HG02973 (cell line): ENCODE measurements at regions not wholly inside any gene's neighbourhood (a gene's known extent, or its start where the extent isn't known, plus 50 kb on each side); places are given as distances from the start of the nearest gene placed in this dataset.

Experiments used
- ATAC-seq: cut with Tn5 transposase; IDR thresholded peaks from one replicate; pipeline ENCODE4 v1.9.1; 2021; ENCODE audit warnings: moderate library complexity; ENCODE audit not compliant: unreplicated experiment

DNA sequence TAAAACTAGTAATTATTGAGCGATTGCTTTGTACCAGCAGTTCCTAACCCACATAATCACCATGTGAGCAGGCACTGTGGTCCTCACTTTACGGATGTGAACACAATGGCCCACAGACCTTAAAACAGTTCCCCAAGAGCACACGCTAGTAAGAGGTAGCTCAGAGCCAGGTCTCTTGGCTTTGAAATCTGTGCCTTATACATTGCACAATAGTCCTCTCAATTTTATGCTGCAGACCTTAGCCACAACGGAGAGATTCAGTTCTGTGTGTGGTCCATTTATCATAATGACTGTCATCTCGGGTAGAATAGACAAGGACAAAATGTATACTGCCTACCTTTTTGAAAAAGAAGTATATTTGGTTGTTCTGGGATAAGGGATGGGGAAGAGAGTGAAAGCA is 289.0 kb upstream of the ANKRD55 start:
- ATAC-seq, result no peak

DNA sequence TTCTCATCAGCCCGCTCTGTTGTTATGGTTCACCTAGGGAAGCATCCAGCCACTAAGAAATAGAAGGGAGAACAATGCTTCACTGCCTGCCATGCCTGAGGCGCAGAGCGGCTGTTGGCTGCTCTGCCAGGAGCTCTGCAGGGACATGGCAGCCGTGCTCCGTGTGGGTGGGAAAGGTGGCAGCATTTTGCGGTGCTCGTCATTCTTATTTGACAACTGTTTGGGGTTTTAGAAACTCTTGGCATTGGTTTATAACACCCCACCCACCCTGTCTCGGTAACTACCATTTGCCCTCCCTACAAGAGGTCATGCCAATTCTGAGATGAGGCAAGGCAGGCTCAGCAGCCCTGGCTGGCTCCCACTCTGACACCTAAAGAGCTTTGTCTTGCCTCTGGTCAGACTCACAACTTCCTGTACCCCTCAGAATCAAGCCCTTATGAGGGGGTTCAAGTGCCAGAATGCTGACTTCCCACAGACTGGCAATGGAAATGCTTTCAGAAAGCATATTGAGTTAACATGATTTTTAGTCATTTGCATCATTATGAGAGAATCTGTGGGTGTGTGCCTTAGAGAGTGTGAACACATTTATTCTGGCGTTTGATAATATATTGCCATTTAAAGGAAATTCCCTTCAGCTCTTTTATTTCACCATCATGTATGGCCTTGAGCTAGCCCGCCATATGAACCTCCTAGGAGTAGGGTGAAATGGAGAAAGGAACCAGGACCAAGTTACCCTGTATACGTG is 288.0 kb upstream of the ANKRD55 start:
- no peak for ATAC-seq

DNA sequence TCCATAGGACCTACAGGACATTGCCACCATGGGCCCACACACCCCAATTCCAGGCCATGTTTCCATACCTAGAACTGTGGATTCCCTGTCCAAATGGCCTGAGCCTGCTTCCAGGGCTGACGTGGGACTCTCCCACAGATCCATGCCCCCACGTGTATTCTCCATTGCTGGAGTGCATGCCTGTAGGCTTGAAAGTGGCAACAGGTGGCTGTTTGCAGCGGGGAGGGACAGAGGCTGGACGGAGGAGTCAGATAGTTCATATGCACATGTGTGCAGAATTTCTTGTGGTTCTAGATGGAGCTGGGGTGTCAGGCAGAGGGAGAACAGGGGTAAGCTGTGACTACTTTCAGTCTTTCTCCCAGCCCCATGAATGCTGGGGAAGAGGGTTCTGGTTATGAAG is 285.7 kb upstream of the ANKRD55 start:
- no peak for ATAC-seq

GRCh38 chr5:56517011-56517416 is 283.9 kb upstream of the ANKRD55 start:
- no peak for ATAC-seq

- ATAC-seq, result no peak
Observed at GRCh38 chr5:56516441-56516840, 283.3 kb upstream of the ANKRD55 start.

- no peak for ATAC-seq
Observed at GRCh38 chr5:56516035-56516434, 282.9 kb upstream of the ANKRD55 start.

DNA sequence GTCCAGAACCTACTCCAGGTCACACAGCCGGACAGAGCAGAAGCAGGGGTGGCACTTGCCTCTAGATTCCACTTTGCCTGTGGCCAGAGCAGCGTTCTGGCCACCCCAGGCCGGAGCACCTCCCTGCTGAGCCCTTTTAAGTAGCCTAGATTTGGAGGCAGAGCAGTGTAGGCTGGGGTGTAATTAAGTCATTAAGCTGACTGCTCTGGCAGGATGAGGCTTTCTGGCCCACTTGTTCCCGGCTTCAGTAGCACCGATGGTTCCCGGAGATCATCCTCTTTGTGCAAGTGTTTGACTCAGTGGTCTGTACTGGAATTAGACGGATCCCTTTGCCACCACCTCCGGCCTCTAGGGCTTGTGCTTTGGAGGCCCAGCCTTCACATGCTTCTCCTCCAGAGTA is 281.9 kb upstream of the ANKRD55 start:
- no peak for ATAC-seq

DNA sequence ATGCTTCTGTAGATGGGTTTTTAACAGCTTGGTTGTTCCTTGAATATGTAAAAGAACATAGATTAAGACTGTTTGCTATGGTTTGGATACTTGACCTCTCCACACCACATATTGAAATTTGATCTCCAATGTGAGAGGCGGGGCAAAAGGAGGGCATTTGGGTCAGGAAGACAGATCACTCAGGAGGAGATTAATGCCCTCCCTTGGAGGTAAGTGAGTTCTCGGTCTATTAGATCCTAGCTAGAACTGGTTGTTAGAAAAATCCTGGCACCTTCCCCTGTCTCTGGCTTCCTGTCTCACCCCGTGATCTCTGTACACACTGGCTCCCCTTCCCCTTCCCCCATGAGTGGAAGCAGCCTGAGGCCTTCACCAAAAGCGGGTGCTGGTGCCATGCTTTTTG is 281.1 kb upstream of the ANKRD55 start:
- no peak for ATAC-seq

DNA sequence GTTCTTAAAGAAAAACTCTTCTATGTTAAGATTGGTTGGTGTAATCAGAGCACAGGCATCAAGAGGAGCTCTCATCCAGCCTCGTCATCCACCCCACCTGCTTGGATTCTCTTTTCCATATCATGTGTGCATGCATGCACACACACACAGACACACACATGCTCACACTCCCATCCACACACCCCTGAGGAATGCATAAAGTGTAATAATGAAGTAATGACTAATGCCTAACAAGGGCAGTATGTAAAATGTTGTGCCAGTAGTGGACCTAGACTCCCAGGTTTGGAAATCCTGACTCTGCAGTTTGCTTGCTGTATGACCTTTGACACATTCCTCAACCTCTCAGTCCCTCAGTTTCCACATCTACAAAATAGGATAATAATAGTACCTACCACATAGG is 280.0 kb upstream of the ANKRD55 start:
- ATAC-seq, result no peak

- no peak for ATAC-seq
Observed at GRCh38 chr5:56512313-56512996, 279.3 kb upstream of the ANKRD55 start.

GRCh38 chr5:56511326-56511841 is 278.3 kb upstream of the ANKRD55 start:
- ATAC-seq, result no peak

- no peak for ATAC-seq
Observed at GRCh38 chr5:56508249-56508648, 275.1 kb upstream of the ANKRD55 start.

DNA sequence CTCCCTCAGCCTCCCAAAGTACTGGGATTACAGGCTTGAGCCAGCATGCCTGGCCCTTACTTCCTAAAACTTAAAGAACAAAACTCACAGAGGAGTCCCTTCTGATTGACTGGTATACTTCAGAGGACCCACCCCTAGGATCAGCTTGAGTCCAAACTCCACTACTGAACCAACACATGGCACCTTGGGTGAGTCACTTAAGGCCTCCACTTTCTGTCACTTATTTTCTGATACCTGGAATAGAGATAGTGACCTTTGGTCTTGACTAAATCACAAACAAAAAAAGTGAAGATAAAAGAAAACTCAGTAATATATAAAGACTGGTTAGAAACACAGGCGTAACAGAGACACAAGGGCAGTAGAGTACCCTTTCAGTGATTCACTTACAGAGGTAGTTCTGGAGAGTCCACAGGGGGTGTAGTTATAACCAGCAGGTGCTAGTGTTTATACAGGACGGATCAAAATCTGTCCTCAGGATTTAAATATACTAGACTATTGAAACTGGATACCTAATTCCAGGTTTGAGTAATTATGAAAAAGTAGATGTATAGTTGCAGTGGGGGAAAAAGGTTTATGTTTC is 274.3 kb upstream of the ANKRD55 start:
- ATAC-seq, result no peak

- ATAC-seq, result no peak
Observed at GRCh38 chr5:56506211-56506965, 273.3 kb upstream of the ANKRD55 start.

DNA sequence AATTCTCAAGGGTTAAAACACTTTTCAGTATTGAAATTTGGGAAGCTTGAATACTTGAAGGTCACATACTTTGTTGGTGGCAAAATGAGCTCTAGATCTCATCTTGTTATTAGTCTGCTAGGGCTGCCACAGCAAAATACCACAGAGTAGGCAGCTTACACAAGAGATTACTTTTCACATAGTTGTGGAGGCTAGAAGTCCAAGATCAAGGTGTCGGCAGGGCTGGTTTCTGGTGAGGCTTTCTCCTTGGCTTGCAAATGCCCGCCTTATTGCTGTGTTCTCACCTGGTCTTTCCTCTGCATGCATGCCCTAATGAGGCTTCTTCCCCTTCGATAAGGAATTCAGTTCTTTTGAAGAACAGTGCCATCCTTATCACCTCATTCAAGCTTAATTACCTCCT is 270.8 kb upstream of the ANKRD55 start:
- no peak for ATAC-seq

- ATAC-seq, result no peak
Observed at GRCh38 chr5:56501781-56502557, 268.8 kb upstream of the ANKRD55 start.

DNA sequence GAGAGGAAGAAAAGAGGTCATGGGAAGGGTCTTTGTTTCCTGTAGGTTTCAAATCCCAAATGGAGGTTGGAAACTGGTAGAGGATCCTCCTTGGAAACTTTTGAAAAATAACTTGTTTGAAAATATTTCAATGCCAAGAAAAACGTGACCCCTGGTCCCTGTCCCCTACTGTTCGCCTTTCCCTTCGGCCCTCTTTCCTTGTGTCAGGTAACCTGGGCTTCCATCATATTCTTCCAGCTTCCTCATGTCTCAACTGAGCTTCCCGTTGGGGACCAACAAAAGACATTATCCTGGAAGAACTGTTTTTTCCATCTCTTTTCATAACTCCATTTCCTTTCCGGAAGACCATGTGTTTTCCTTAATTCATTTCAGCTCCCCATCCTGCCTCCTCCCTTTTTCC is 266.8 kb upstream of the ANKRD55 start:
- ATAC-seq, result no peak

GRCh38 chr5:56499491-56499890 is 266.4 kb upstream of the ANKRD55 start:
- no peak for ATAC-seq

DNA sequence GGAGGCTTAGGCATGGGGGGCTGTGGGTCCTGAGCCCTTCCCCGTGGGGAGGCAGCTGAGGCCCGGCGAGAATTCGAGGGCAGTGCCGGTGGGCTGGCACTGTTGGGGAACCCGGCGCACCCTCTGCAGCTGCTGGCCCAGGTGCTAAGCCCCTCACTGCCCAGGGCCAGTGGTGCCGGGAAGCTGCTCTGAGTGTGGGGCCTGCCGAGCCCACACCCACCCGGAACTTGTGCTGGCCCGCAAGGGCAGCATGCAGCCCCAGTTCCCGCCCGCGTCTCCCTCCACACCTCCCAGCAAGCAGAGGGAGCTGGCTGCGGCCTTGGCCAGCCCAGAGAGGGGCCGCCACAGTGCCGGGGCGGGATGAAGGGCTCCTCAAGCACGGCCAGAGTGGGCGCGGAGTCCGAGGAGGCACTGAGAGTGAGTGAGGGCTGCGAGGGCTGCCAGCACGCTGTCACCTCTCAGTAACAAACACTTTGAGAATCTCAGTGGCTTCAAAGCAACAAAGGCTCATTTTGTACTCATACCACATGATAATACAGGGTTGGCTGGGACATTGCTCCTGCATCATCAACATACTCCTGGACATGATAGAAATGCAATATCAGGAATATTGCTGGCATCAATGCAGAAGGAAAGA is 265.7 kb upstream of the ANKRD55 start:
- no peak for ATAC-seq

- no peak for ATAC-seq
Observed at GRCh38 chr5:56496581-56497063, 263.5 kb upstream of the ANKRD55 start.
